Hypothalamus (tissue), 51 donors: ENCODE measurements at regions not wholly inside any gene's neighbourhood (a gene's known extent, or its start where the extent isn't known, plus 50 kb on each side); places are given as distances from the start of the nearest gene placed in this dataset.
"Not testable (repeated sequence)": the region's sequence is repeated elsewhere in the genome, so short reads cannot be mapped to it uniquely, and the experiment has no call there.

Source experiments
- DNase-seq, 51 donors: peaks; one replicate each; lab custom pipeline; 2025; lab: John Stamatoyannopoulos, UW

GRCh38 chr15:54850101-54850500 lies 346.6 kb downstream of the RSL24D1 start:
- no peak for DNase-seq

DNA sequence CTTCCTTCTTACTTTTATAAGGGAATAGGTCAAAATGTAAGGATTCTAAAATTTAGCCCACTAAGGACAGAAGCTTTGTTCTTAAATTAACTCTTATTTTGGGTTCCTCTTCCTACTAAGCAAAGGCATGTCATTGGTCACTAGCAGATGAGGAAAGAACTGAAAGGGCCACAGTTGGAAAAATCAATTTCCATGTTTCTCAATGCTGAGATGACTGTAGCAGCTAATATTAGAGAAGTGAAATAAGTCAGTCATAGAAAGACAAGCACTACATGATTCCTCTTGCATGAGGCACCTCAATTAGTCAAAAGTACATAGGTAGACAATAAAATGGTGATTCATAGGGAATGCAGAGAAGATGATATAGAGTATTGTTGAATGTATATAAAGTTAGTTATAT lies 353.7 kb downstream of the RSL24D1 start:
- no peak for DNase-seq

GRCh38 chr15:54841701-54842305 lies 354.9 kb downstream of the RSL24D1 start:
- DNase-seq: no peak

DNA sequence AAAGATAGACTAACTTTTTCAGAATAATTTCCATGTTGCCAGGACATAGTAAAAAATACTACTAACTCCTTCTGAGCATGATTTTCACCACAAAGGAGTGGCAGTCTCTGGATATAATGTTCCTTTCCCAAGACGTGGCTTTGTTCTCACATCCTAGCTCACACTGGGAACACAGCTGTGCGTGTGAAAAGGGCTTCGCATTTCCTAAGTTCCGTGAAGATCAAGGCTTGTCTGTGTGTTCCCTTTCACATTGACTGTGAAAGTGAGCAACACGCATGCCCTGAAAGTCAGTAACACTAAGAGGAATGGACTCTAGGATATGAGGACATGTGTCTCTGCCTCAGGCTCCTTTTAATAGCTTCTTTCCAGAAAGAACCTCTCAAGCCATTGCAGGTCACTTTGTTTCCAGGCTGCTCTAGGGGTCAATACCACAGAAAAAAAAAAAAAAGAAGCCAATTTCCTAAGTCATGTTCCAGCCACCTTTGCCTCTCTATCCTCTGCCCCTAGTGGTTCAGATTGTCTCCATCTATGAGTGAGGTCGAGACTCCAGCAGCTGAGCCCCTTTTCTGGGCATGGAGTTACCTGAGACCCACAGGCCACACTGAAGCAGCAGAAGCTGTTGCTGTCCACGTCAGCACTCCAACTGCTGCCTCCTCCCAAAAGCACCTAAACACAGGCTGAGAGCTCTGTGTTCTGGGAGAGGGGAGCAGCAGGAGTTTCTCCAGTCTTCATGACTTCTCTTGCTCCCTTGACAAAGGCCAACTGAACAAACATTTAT lies 355.9 kb downstream of the RSL24D1 start:
- DNase-seq: no peak

DNA sequence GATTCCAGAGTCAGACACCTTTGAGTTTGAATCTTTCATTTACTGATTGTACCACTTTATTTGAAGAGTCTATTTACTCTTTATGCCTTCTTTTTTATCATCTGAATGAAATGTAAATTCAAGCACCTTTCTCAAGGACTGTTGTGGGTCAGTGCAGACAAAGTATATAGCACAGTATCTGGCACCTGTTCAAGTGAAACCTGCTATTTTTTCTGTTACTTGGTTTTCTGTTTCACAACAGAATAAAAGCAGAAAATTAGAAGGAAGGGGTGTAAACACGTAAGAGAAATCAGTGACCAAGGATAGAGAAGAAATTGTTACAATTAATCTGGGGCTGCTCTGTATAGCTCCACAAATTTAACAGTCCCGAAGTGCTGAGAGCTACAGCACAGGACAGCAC lies 357.4 kb downstream of the RSL24D1 start:
- DNase-seq: no peak

DNA sequence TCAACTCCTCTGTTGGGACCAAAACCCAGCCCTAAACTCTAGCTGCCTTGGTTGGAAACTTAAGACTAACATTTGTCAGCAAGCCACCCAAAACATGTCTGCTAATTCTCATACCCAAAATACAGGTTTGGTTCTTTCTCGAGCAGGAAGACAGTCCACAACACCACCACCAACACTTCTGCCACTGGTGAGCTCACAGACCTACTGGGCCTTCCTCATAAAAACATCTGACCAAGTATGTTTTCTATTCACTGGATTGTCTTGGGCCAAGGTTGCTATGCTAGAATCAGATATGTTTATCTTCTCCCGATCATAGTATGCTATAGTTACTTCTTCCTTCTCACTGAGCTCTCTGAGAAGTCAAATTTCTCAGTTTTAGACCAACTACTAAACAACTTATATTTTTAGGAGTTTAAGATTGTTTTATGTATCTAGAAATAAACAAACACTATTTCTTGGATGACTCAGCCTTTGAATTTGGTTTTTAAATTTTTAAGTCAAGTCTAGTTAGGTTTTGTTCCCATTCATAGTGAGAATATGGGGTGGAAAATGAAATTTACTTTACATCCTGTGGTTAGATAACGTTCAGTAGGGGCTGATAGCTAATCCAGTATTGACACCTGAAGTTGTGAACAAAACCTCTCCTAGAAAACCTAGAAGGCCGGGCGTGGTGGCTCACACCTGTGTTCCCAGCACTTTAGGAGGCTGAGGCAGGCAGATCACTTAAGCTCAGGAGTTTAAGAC lies 360.5 kb downstream of the RSL24D1 start:
- no peak for DNase-seq

DNA sequence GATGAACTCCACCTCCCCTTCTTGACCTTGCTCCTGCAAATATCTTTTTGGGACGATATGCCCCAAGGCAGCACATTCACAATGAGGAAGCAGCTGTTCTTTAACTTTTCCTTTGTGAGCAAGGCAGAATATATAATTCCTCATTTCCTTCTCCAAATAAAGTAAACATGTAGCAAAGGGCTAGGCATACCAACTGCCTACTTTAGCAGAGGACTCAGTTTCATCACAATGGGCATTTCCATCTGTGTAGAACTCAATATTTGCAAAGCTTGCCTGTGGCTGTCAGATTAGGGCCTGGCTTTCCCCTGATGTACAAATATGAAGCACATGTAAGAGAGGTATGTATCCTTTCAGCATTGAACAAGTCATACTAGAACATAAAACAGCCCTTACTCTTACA lies 366.9 kb downstream of the RSL24D1 start:
- no peak for DNase-seq

- peak in 13 of 51 donors; percentile 0 to 51 (median 3) for DNase-seq
These were observed 375.9 kb downstream of the RSL24D1 start for GRCh38 chr15:54820811-54821210.

GRCh38 chr15:54820098-54820497 lies 376.6 kb downstream of the RSL24D1 start:
- no peak for DNase-seq

DNA sequence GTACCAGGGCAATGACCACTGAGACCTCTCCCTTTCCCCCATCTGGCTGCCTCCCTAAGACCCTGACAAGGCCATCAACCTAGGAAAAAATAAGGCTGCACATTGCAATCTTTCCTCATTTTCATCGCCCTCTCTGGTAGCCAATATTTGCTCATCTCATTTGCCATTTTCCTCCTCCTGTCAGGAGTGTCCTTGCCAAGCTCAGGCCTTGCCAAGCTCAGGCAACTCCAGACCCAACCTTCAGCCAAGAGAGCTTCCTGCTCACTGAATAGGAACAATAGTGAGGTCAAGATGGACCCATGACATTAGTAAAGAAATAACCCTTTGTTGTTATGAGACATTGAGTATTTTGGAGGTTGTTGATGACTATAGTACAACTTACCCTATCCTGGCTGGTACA lies 380.3 kb downstream of the RSL24D1 start:
- no peak for DNase-seq

DNA sequence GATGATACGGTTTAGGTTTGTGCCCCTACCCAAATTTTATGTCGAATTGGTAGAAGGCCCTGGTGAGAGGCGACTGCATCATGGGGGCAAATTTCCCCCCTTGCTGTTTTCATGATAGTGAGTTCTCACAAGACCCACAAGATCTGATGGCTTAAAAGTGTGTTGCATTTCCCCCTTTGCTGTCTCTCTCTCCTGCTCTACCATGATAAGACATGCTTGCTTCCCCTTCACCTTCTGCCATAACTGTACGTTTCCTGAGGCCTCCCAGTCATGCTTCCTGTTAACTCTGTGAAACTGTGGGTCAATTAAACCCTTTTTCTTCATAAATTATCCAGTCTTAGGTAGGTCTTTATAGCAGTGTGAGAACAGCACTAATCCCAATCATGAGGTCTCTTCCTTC lies 381.2 kb downstream of the RSL24D1 start:
- no peak for DNase-seq

GRCh38 chr15:54812383-54812782 lies 384.4 kb downstream of the RSL24D1 start:
- DNase-seq: no peak

GRCh38 chr15:54810496-54810895 lies 386.2 kb downstream of the RSL24D1 start:
- DNase-seq: no peak

DNA sequence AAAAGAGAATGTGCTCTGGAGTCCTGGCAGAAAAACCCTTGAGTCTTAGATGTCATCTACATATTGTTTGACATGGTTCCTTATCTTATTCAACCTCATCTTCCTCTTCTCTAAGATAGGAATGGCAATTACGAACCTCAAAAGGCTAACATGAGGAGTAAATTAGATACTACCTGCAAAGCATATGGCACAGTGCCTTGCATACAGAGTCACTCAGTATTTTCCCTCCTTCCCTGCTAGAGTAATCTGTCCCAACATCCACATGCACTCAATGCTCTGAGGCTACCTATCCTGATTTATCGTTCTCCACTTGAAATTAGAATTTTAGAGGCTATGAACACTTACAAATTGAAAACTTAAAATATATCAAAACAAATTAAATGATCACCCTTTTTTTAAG lies 386.7 kb downstream of the RSL24D1 start:
- no peak for DNase-seq

DNA sequence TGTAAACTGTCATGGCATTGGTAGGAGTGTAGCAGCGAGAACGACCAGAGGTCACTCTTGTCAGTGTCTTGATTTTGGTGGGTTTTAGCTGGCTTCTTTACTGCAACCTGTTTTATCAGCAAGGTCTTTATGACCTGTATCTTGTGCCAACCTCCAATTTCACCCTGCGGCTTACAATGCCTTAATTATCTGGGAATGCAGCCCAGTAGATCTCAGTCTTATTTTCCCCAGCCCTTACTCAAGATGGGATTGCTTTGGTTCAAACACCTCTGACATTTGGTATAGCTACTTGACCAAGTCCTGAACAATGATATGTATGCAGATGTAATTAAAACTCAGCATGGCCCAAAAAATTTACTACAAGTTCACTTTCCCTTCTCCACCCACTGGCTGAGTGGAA lies 388.4 kb downstream of the RSL24D1 start:
- no peak for DNase-seq

- DNase-seq: no peak
These were observed 392.8 kb downstream of the RSL24D1 start for GRCh38 chr15:54803987-54804386.

GRCh38 chr15:54803134-54803808 lies 393.5 kb downstream of the RSL24D1 start:
- DNase-seq: no peak

GRCh38 chr15:54792526-54792925 lies 404.2 kb downstream of the RSL24D1 start:
- no peak for DNase-seq

- no peak for DNase-seq
These were observed 406.0 kb downstream of the RSL24D1 start for GRCh38 chr15:54790693-54791092.

- peak in 3 of 51 donors; percentile 0 to 20 (median 0) for DNase-seq
These were observed 407.4 kb downstream of the RSL24D1 start for GRCh38 chr15:54789376-54789775.

DNA sequence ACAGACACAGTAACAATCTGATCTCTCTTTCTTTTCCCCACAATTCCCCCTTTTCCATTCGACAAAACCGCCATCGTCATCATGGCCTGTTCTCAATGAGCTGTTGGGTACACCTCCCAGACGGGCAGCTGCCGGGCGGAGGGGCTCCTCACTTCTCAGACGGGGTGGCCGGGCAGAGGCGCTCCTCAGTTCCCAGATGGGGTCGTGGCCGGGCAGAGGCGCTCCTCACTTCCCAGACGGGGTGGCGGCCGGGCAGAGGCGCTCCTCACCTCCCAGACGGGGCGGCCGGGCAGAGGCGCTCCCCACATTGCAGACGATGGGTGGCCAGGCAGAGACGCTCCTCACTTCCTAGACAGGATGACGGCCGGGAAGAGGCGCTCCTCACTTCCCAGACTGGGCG lies 415.5 kb downstream of the RSL24D1 start:
- DNase-seq: not testable (repeated sequence)
